Hepatocyte (in vitro differentiated cells): ENCODE measurements at regions not wholly inside any gene's neighbourhood (a gene's known extent, or its start where the extent isn't known, plus 50 kb on each side); places are given as distances from the start of the nearest gene placed in this dataset.

ENCODE experiments used
- EZH2 ChIP-seq: fragments of 200-600 bp; sonication (generic); IDR thresholded peaks from 2 replicates; pipeline ENCODE4 v1.6.1; 2016; ENCODE audit warnings: antibody characterized with exemption, mild to moderate bottlenecking, borderline replicate concordance
- EZH2phosphoT487 ChIP-seq: fragments of 200-600 bp; sonication (generic); IDR thresholded peaks from one replicate; pipeline ENCODE4 v1.6.1; 2018; ENCODE audit warnings: antibody characterized with exemption, mild to moderate bottlenecking, low read depth, moderate library complexity; ENCODE audit not compliant: unreplicated experiment, severe bottlenecking
- TF ChIP-seq, protein P1 (sequence below): fragments of 200-600 bp; sonication (generic); IDR thresholded peaks from 2 replicates; pipeline ENCODE4 v1.5.1; 2016; ENCODE audit warnings: antibody characterized with exemption, mild to moderate bottlenecking; ENCODE audit not compliant: poor library complexity

DNA sequence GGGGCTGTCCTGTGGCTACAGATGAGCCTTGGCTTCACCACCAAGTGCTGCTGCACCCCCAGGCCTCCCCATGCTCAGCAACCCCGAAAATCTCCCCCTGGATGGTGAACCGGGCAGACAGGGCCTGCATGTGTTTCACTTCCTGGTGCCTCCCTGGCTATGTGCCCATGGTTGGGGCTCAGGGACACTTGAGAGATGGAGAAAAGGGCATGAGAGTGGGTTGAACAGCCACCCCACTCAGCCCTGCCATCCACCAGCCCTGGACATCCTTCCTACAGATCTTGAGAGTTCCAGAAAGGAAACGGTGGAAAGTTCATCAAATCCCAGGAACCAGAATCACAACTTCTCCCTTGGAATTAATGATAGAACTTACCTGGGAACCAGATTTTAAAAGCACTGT is 74.7 kb upstream of the TEX51 start:
- TF ChIP-seq EZH2phosphoT487 = no peak
- TF ChIP-seq, protein P1, sequence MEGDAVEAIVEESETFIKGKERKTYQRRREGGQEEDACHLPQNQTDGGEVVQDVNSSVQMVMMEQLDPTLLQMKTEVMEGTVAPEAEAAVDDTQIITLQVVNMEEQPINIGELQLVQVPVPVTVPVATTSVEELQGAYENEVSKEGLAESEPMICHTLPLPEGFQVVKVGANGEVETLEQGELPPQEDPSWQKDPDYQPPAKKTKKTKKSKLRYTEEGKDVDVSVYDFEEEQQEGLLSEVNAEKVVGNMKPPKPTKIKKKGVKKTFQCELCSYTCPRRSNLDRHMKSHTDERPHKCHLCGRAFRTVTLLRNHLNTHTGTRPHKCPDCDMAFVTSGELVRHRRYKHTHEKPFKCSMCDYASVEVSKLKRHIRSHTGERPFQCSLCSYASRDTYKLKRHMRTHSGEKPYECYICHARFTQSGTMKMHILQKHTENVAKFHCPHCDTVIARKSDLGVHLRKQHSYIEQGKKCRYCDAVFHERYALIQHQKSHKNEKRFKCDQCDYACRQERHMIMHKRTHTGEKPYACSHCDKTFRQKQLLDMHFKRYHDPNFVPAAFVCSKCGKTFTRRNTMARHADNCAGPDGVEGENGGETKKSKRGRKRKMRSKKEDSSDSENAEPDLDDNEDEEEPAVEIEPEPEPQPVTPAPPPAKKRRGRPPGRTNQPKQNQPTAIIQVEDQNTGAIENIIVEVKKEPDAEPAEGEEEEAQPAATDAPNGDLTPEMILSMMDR = no peak
- no peak for TF ChIP-seq EZH2
